Transverse colon (tissue), 3 donors: ENCODE measurements at regions not wholly inside any gene's neighbourhood (a gene's known extent, or its start where the extent isn't known, plus 50 kb on each side); places are given as distances from the start of the nearest gene placed in this dataset.

Source experiments
- POLR2A ChIP-seq: fragments of 450-650 bp; IDR thresholded peaks from one replicate; pipeline ENCODE4 v1.6.1; 2016; ENCODE audit warnings: antibody characterized with exemption, mild to moderate bottlenecking, moderate library complexity
- POLR2AphosphoS5 ChIP-seq, 3 donors: sonication (generic); formaldehyde crosslinking; IDR thresholded peaks; one replicate each; pipeline ENCODE4 v1.6.1; 2016; ENCODE audit warnings: antibody characterized with exemption in 3 of 3

- TF ChIP-seq POLR2A = no peak
- TF ChIP-seq POLR2AphosphoS5 (IDR thresholded peaks at IDR 0.05) = no peak
Observed at GRCh38 chr14:101029668-101030290, 126.3 kb upstream of the RTL1 start.
